ENCODE measurements at regions not wholly inside any gene's neighbourhood (a gene's known extent, or its start where the extent isn't known, plus 50 kb on each side); places are given as distances from the start of the nearest gene placed in this dataset.

DNA sequence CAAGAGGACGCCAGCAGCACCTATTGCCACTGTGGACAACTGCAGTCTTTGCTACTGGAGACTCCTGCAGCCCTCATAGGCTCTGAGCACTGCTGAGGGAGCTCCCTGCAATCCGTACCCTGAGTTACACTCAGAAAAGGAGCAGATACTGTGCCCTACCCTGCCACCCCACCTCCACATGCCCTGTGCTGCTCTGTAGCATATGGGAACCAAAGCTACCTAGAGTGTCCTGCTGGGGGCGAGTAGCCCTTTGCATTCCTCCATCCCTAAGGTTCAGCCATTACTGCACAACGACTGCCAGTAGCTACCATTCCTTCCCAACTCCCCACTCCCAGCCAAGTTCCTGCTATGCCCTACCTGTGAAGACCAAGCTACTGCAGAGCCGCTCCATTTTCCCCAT is 90.2 kb upstream of the SNCAIP start:
- Histone ChIP-seq H3K36me3 (no peaks in the 10 kb centered on the region), H3K27me3 (no peaks in the 10 kb centered on the region), H3K4me3 (no peak overlapping the region), H3K27ac (no peak overlapping the region), H3K9me3 (peaks cover 0 to 24% (median 8%) of the 10 kb centered on the region in 12 donors), H3K4me1 (peaks cover 0 to 6% (median 0%) of the 10 kb centered on the region in 12 donors)
- no peak for TF ChIP-seq POLR2A (IDR thresholded peaks at IDR 0.05)
- TF ChIP-seq, protein P1, sequence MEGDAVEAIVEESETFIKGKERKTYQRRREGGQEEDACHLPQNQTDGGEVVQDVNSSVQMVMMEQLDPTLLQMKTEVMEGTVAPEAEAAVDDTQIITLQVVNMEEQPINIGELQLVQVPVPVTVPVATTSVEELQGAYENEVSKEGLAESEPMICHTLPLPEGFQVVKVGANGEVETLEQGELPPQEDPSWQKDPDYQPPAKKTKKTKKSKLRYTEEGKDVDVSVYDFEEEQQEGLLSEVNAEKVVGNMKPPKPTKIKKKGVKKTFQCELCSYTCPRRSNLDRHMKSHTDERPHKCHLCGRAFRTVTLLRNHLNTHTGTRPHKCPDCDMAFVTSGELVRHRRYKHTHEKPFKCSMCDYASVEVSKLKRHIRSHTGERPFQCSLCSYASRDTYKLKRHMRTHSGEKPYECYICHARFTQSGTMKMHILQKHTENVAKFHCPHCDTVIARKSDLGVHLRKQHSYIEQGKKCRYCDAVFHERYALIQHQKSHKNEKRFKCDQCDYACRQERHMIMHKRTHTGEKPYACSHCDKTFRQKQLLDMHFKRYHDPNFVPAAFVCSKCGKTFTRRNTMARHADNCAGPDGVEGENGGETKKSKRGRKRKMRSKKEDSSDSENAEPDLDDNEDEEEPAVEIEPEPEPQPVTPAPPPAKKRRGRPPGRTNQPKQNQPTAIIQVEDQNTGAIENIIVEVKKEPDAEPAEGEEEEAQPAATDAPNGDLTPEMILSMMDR (IDR thresholded peaks at IDR 0.05): no peak
- ATAC-seq (peak in 1 of 4 donors; percentile 42), DNase-seq (no peak)
- intact Hi-C loops (cut with DNase I): no loop called here
- WGBS, 4 donors: 85 to 92% (median 90%) methylated on average over 5 of the region's 5 CpGs

DNA sequence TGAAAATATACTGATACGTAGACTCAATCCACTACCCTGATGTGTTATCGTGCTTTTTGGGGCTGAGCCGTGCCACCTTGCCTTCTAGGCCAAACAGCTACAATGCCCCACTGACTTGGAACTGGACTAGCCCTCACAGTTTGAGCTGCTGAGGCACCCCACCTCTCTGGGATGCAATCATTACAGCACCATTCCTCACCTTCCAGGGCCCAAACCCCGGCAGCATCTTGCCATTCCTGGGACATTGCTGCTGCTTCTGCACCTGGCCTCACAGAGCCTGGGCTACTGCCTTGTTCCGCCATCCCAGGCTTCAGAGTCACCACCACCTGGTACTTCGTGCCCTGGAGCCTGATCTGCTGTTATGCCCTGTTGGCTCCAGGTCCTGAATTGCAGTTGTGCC is 89.5 kb upstream of the SNCAIP start:
- no peak for ATAC-seq
- Histone ChIP-seq H3K9me3 (peaks cover 0 to 24% (median 8%) of the 10 kb centered on the region in 12 donors), H3K4me1 (peaks cover 0 to 6% (median 0%) of the 10 kb centered on the region in 12 donors), H3K27ac (no peak overlapping the region), H3K36me3 (no peaks in the 10 kb centered on the region), H3K4me3 (no peak overlapping the region), H3K27me3 (no peaks in the 10 kb centered on the region)
- TF ChIP-seq POLR2A (IDR thresholded peaks at IDR 0.05): no peak
- TF ChIP-seq, protein P1 (IDR thresholded peaks at IDR 0.05): no peak
- intact Hi-C loops (cut with DNase I): no loop called here
- DNase-seq: no peak
- 86 to 98% (median 96%) methylated on average over 5 to 6 of the region's 6 CpGs for WGBS, 4 donors

DNA sequence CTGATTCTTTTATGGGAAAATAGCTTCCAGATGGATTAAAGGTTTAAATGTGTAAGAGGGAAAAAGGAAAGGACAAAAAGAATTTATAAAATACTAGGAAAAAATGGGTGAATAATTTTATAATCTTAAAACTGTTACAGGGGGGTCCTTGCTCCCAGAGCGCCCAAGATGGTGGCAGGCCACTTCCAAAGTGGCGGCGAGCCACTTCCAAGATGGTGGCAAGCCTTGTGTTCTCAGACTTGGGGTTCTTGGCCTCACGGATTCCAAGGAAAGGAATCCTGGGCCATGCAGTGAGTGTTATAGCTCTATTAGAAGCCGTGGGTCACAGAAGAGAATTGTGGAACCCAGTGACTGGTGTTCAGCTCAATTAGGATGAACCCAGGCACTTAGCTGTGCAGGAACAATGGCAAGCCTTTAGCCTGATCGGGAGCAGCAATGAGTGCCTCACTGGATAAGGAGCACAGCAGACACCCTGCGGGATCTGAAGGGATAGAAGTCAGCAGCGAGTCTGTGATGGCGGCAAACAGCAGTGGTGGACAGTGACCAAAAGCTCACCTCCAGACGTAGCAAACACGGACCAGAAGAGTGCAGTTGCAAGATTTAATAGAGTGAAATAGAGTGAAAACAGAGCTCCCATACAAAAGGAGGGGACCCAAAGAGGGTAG is 83.2 kb upstream of the SNCAIP start:
- peaks cover 0 to 17% (median 5%) of the 10 kb centered on the region in 12 donors for H3K9me3 ChIP-seq
- no peaks in the 10 kb centered on the region for H3K36me3 ChIP-seq
- intact Hi-C loops (cut with DNase I): no loop called here
- no peaks in the 10 kb centered on the region for H3K27me3 ChIP-seq
- no peak overlapping the region for H3K27ac ChIP-seq
- ATAC-seq: no peak
- H3K4me3 ChIP-seq: no peak overlapping the region
- 90 to 94% (median 92%) methylated on average over 11 of the region's 11 CpGs for WGBS, 4 donors
- no peaks in the 10 kb centered on the region for H3K4me1 ChIP-seq
- TF ChIP-seq POLR2A (IDR thresholded peaks at IDR 0.05): no peak
- TF ChIP-seq, protein P1 (IDR thresholded peaks at IDR 0.05): no peak
- no peak for DNase-seq

DNA sequence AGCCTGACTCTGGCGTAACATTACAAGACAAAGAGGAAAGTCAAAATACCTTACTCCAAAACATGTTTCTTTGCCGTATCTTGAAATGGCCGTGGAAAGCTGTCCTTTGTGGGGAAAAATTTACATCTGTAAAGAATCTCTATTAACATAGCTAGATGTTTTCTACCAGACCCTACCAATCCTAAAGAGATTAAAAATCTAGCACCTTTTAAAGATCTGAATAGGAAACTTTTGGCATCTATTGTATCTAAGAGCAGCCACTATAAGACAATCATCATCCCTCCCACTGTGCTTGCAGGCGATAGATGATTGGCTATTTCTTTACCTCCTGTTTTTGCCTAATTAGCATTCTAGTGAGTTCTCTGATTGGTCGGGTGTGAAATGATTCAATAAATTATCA is 82.5 kb upstream of the SNCAIP start:
- DNase-seq (no peak), ATAC-seq (no peak)
- no peak for TF ChIP-seq POLR2A (IDR thresholded peaks at IDR 0.05)
- TF ChIP-seq, protein P1 (IDR thresholded peaks at IDR 0.05): no peak
- no peaks in the 10 kb centered on the region for H3K27me3 ChIP-seq
- WGBS, 4 donors: 91 to 95% (median 93%) methylated on average over 5 of the region's 5 CpGs
- H3K27ac ChIP-seq: no peak overlapping the region
- H3K4me3 ChIP-seq: no peak overlapping the region
- peaks cover 0 to 11% (median 3%) of the 10 kb centered on the region in 12 donors for H3K9me3 ChIP-seq
- H3K36me3 ChIP-seq: no peaks in the 10 kb centered on the region
- intact Hi-C loops (cut with DNase I): no loop called here
- H3K4me1 ChIP-seq: no peaks in the 10 kb centered on the region
